ENCODE measurements at regions not wholly inside any gene's neighbourhood (a gene's known extent, or its start where the extent isn't known, plus 50 kb on each side); places are given as distances from the start of the nearest gene placed in this dataset.

DNA sequence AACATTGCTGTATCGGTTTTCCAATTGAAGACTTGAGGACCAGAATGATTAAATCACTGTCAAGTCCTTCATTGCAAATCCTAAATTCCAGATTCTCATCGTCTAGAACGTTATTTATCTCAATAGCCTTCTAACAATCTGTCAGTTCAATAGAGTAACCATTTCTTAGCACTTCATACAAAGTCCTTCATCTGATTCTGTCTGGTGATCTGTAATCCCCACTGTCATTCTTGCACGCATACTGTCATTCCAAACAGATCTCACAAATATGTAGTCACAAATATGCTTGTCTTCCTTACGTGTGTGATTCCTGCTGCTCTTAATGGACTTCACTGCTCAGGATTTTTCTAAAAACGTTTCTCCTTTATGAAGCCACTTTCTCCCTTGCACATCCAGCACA, 1197.5 kb downstream of the EFNB2 start:
- H2AFZ ChIP-seq: no peak overlapping the region
- H3K79me2 ChIP-seq: no peaks in the 10 kb centered on the region
- H3K27me3 ChIP-seq: no peaks in the 10 kb centered on the region
- H3K27ac ChIP-seq: no peak overlapping the region
- no peaks in the 10 kb centered on the region for H3K36me3 ChIP-seq (replicated peaks; ENCODE audit: insufficient read depth, low read depth)
- WGBS (ENCODE audit: low lambda C conversion rate, missing lambda C conversion rate): 58% methylated on average over 6 of the region's 6 CpGs
- H3K4me3 ChIP-seq: no peak overlapping the region
- no peaks in the 10 kb centered on the region for H3K9me3 ChIP-seq (ENCODE audit: low read depth)
- no peaks in the 10 kb centered on the region for H4K20me1 ChIP-seq (ENCODE audit: insufficient read depth, poor library complexity, severe bottlenecking)
- no peaks in the 10 kb centered on the region for H3K4me1 ChIP-seq (ENCODE audit: insufficient read depth)
- DNase-seq (ENCODE audit: low spot score): no peak
- TF ChIP-seq, protein P1, sequence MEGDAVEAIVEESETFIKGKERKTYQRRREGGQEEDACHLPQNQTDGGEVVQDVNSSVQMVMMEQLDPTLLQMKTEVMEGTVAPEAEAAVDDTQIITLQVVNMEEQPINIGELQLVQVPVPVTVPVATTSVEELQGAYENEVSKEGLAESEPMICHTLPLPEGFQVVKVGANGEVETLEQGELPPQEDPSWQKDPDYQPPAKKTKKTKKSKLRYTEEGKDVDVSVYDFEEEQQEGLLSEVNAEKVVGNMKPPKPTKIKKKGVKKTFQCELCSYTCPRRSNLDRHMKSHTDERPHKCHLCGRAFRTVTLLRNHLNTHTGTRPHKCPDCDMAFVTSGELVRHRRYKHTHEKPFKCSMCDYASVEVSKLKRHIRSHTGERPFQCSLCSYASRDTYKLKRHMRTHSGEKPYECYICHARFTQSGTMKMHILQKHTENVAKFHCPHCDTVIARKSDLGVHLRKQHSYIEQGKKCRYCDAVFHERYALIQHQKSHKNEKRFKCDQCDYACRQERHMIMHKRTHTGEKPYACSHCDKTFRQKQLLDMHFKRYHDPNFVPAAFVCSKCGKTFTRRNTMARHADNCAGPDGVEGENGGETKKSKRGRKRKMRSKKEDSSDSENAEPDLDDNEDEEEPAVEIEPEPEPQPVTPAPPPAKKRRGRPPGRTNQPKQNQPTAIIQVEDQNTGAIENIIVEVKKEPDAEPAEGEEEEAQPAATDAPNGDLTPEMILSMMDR (IDR thresholded peaks at IDR 0.05; ENCODE audit: poor library complexity): no peak
- no peak for TF ChIP-seq EZH2 (IDR thresholded peaks at IDR 0.05; ENCODE audit: borderline replicate concordance)
- TF ChIP-seq EZH2phosphoT487 (IDR thresholded peaks at IDR 0.05; ENCODE audit: low read depth, severe bottlenecking, unreplicated experiment): no peak
- no peaks in the 10 kb centered on the region for H3K9me2 ChIP-seq (replicated peaks; ENCODE audit: insufficient read depth)
- no peak overlapping the region for H3K4me2 ChIP-seq

DNA sequence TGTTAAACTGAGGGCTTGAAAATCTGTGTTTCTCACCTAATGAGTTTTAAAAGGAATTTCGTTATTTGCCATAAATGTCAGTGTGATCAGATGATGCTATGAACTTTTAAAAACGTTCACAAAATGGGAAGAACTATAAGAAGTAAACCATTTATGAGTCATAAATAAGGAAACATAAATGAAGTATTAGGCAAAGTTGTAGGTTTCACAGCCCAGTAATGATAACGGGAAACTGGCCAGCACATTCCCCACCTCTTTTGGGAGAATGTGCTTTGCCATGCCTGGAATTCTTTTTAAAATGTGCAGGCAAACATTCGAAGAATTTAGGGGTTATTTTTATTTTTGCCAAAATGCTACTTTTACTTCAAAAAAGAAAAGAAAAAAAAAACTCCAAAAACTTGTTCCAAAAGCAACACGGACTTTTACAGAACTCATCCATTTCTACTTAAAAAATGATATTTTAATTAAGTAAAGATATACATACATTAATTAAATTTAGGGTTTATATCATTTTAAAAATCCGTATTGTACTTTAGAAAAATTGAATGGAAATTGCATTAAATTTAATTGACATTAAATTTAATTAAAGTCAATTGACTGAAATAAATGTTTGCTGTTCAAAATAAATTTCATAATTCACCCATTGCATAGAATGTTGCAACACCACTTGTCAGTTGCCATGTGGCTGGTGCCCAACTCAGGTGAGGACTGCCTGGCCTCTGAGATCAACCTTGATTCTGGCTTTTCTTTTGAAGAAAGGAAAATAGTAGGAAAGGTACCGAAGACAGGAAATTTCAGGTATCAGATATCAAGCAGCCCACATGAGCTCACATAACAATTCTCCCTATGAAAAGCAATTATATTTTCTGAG, 1198.5 kb downstream of the EFNB2 start:
- H3K9me2 ChIP-seq (replicated peaks; ENCODE audit: insufficient read depth): no peaks in the 10 kb centered on the region
- H3K27me3 ChIP-seq: no peaks in the 10 kb centered on the region
- no peak for DNase-seq (ENCODE audit: low spot score)
- no peak overlapping the region for H3K4me2 ChIP-seq
- no peak overlapping the region for H2AFZ ChIP-seq
- 67% methylated on average over 7 of the region's 7 CpGs for WGBS (ENCODE audit: low lambda C conversion rate, missing lambda C conversion rate)
- H4K20me1 ChIP-seq (ENCODE audit: insufficient read depth, poor library complexity, severe bottlenecking): no peaks in the 10 kb centered on the region
- H3K79me2 ChIP-seq: no peaks in the 10 kb centered on the region
- no peak for TF ChIP-seq EZH2 (IDR thresholded peaks at IDR 0.05; ENCODE audit: borderline replicate concordance)
- TF ChIP-seq, protein P1 (IDR thresholded peaks at IDR 0.05; ENCODE audit: poor library complexity): no peak
- TF ChIP-seq EZH2phosphoT487 (IDR thresholded peaks at IDR 0.05; ENCODE audit: low read depth, severe bottlenecking, unreplicated experiment): no peak
- no peaks in the 10 kb centered on the region for H3K9me3 ChIP-seq (ENCODE audit: low read depth)
- H3K36me3 ChIP-seq (replicated peaks; ENCODE audit: insufficient read depth, low read depth): no peaks in the 10 kb centered on the region
- H3K27ac ChIP-seq: no peak overlapping the region
- no peaks in the 10 kb centered on the region for H3K4me1 ChIP-seq (ENCODE audit: insufficient read depth)
- H3K4me3 ChIP-seq: no peak overlapping the region

DNA sequence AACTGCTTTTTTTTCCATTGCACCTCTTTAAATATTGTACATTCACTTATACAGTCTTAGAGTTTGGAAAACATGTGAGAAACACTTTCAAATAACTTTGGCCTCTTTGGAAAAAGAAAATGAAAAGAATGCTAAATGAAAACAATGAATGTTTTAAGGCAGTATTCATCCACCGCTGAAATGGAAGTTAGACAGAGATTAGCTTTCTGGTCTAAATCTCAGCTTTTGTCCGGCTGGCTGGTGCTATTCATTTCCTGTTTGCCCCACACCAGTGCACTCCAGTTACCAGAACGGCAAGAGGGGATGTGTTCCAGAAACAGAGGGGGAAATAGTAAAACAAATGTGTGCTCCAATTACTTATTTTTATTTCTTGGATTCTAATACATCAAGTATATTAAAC, 1201.3 kb downstream of the EFNB2 start:
- 66% methylated on average over 3 of the region's 3 CpGs for WGBS (ENCODE audit: low lambda C conversion rate, missing lambda C conversion rate)
- no peak for DNase-seq (ENCODE audit: low spot score)
- no peak for TF ChIP-seq EZH2 (IDR thresholded peaks at IDR 0.05; ENCODE audit: borderline replicate concordance)
- TF ChIP-seq, protein P1 (IDR thresholded peaks at IDR 0.05; ENCODE audit: poor library complexity): no peak
- TF ChIP-seq EZH2phosphoT487 (IDR thresholded peaks at IDR 0.05; ENCODE audit: low read depth, severe bottlenecking, unreplicated experiment): no peak
- no peaks in the 10 kb centered on the region for H4K20me1 ChIP-seq (ENCODE audit: insufficient read depth, poor library complexity, severe bottlenecking)
- H3K4me2 ChIP-seq: no peak overlapping the region
- no peaks in the 10 kb centered on the region for H3K9me2 ChIP-seq (replicated peaks; ENCODE audit: insufficient read depth)
- H2AFZ ChIP-seq: no peak overlapping the region
- no peaks in the 10 kb centered on the region for H3K9me3 ChIP-seq (ENCODE audit: low read depth)
- H3K4me3 ChIP-seq: no peak overlapping the region
- no peaks in the 10 kb centered on the region for H3K27me3 ChIP-seq
- H3K36me3 ChIP-seq (replicated peaks; ENCODE audit: insufficient read depth, low read depth): no peaks in the 10 kb centered on the region
- no peaks in the 10 kb centered on the region for H3K79me2 ChIP-seq
- H3K27ac ChIP-seq: no peak overlapping the region
- H3K4me1 ChIP-seq (ENCODE audit: insufficient read depth): no peaks in the 10 kb centered on the region

Measured in hepatocyte (in vitro differentiated cells).